WERI-Rb-1 (cell line): ENCODE measurements at regions not wholly inside any gene's neighbourhood (a gene's known extent, or its start where the extent isn't known, plus 50 kb on each side); places are given as distances from the start of the nearest gene placed in this dataset.

Source experiments
- DNase-seq: peaks from one replicate; pipeline ENCODE4 v3.0.0-alpha.2; 2020
- H3K27ac ChIP-seq: fragments of 250-450 bp; sonication (Bioruptor Pico); 2 replicates; pipeline ENCODE4 v1.5.1; 2020; ENCODE audit warnings: mild to moderate bottlenecking, moderate library complexity
- H3K27me3 ChIP-seq: fragments of 250-450 bp; sonication (Bioruptor Pico); 2 replicates; pipeline ENCODE4 v1.5.1; 2021; ENCODE audit warnings: mild to moderate bottlenecking, low read depth, moderate library complexity; ENCODE audit not compliant: insufficient read depth, severe bottlenecking
- H3K36me3 ChIP-seq: fragments of 250-450 bp; sonication (Bioruptor Pico); 2 replicates; pipeline ENCODE4 v1.5.1; 2020; ENCODE audit warnings: mild to moderate bottlenecking, moderate library complexity
- H3K4me3 ChIP-seq: 2 replicates; pipeline ENCODE4 v1.5.1; 2011; ENCODE audit warnings: low read depth, mild to moderate bottlenecking, control low read depth, low read length
- H3K9me3 ChIP-seq: fragments of 250-450 bp; sonication (Bioruptor Pico); 2 replicates; pipeline ENCODE4 v1.5.1; 2021; ENCODE audit warnings: mild to moderate bottlenecking, moderate library complexity; ENCODE audit not compliant: severe bottlenecking
- TF ChIP-seq, protein P1 (sequence below): IDR thresholded peaks from 2 replicates; pipeline ENCODE4 v1.5.1; 2011; ENCODE audit warnings: low read depth, mild to moderate bottlenecking, control low read depth, inconsistent platforms, low read length

DNA sequence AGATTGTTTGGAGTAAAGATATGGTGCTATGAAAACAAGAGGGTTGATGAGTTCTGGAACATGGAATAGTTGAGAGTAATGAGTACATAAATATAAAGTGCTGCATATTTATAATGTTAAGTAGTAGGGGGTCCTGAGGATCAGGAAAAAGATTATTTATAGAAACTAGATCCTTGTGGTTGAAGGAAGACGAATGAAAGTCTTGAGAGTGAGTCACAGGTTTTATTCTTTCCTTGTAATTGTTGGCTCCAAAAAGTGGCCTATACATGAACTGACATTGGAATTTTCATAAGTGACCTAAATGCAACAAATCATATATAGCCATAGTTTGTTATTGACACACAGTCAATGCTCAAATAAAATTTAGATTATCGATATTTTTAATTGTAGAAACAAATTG, 440.4 kb upstream of the PRICKLE1 start:
- no peak for DNase-seq
- no peaks in the 10 kb centered on the region for H3K36me3 ChIP-seq
- no peaks in the 10 kb centered on the region for H3K27me3 ChIP-seq
- H3K9me3 ChIP-seq = no peaks in the 10 kb centered on the region
- H3K27ac ChIP-seq = no peak overlapping the region
- H3K4me3 ChIP-seq = no peak overlapping the region
- TF ChIP-seq, protein P1, sequence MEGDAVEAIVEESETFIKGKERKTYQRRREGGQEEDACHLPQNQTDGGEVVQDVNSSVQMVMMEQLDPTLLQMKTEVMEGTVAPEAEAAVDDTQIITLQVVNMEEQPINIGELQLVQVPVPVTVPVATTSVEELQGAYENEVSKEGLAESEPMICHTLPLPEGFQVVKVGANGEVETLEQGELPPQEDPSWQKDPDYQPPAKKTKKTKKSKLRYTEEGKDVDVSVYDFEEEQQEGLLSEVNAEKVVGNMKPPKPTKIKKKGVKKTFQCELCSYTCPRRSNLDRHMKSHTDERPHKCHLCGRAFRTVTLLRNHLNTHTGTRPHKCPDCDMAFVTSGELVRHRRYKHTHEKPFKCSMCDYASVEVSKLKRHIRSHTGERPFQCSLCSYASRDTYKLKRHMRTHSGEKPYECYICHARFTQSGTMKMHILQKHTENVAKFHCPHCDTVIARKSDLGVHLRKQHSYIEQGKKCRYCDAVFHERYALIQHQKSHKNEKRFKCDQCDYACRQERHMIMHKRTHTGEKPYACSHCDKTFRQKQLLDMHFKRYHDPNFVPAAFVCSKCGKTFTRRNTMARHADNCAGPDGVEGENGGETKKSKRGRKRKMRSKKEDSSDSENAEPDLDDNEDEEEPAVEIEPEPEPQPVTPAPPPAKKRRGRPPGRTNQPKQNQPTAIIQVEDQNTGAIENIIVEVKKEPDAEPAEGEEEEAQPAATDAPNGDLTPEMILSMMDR = no peak

DNA sequence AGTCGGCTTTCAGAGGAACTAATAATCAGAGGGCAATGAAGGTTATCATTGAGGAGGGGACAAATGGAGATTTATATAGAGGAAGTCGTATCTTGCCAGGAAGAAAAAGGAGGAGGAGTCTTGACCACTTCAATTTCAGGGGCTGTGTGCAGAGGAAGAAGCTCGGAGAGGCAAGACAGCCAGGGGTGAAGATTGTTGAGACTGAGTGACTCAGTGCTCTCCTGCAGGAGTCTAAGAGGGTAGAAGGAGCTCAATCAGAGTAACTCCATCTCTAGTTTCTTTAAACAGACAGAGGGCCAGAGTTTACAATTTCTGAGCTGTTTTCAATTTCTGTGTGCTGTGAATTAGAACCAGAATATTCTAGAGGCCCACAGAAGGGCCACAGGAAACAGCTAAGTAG, 439.3 kb upstream of the PRICKLE1 start:
- Histone ChIP-seq H3K9me3 (no peaks in the 10 kb centered on the region), H3K36me3 (no peaks in the 10 kb centered on the region), H3K27me3 (no peaks in the 10 kb centered on the region), H3K4me3 (no peak overlapping the region), H3K27ac (no peak overlapping the region)
- DNase-seq = no peak
- TF ChIP-seq, protein P1 = no peak

- no peaks in the 10 kb centered on the region for H3K36me3 ChIP-seq
- no peak overlapping the region for H3K27ac ChIP-seq
- no peaks in the 10 kb centered on the region for H3K27me3 ChIP-seq
- no peak for DNase-seq
- no peak overlapping the region for H3K4me3 ChIP-seq
- TF ChIP-seq, protein P1 = no peak
- no peaks in the 10 kb centered on the region for H3K9me3 ChIP-seq
These were observed 433.3 kb upstream of the PRICKLE1 start for GRCh38 chr12:43022838-43023237.

- H3K27ac ChIP-seq = no peak overlapping the region
- H3K4me3 ChIP-seq = no peak overlapping the region
- TF ChIP-seq, protein P1 = no peak
- H3K27me3 ChIP-seq = no peaks in the 10 kb centered on the region
- DNase-seq = no peak
- H3K9me3 ChIP-seq = no peaks in the 10 kb centered on the region
- H3K36me3 ChIP-seq = no peaks in the 10 kb centered on the region
These were observed 425.7 kb upstream of the PRICKLE1 start for GRCh38 chr12:43015090-43015737.

DNA sequence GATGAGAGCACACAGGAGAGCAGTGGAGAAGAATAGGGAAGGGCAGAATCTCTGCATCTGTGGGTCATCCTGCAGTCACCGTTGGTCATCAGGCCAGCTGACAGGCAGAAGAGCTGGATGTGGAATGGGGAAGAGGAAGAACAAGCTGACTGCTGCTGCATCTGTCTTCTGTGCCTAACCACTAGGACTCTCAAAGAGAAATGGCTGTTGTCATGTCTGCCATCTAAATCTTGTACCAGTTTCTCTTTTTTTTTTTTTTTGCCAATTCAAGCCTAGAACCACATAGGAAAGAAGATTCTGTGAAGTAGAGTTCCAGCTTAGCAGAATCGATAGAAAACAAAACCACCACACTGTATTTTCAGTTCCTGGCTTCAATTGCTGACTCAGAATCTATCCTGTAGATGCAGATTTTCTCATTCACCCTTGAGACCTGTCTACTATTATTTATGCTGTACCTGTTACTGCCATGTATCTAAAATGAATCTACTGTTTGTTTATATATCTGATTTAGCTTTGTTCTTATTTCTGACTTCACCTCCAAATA, 421.9 kb upstream of the PRICKLE1 start:
- Histone ChIP-seq H3K36me3 (no peaks in the 10 kb centered on the region), H3K27ac (no peak overlapping the region), H3K4me3 (no peak overlapping the region), H3K9me3 (no peaks in the 10 kb centered on the region), H3K27me3 (no peaks in the 10 kb centered on the region)
- no peak for DNase-seq
- TF ChIP-seq, protein P1 = no peak

DNA sequence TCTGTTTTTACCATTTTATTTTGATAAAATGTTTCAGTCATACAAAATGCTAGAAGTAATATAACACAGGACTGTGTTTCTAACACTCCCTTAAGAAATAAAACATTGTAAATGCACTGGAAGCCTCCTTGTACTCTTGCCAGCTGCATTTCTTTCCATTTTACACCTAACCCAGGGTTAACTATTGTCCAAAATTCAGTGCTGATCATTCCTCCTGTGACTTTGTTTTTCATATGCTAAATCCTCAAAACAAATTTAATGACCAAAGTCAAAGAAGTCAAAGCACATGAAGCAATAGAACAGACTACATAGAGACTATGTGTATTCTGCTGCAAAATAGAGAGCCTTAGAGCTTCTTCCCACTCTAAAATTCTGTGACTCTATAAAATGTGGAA, 420.3 kb upstream of the PRICKLE1 start:
- Histone ChIP-seq H3K9me3 (no peaks in the 10 kb centered on the region), H3K4me3 (no peak overlapping the region), H3K27ac (no peak overlapping the region), H3K27me3 (no peaks in the 10 kb centered on the region), H3K36me3 (no peaks in the 10 kb centered on the region)
- DNase-seq = no peak
- TF ChIP-seq, protein P1 = no peak
